DMS 273 (cell line): ENCODE measurements at regions not wholly inside any gene's neighbourhood (a gene's known extent, or its start where the extent isn't known, plus 50 kb on each side); places are given as distances from the start of the nearest gene placed in this dataset.
A peak's percentile ranks its signal among the peaks of the same experiment; 100 is the strongest.
"Not testable (repeated sequence)": the region's sequence is repeated elsewhere in the genome, so short reads cannot be mapped to it uniquely, and the experiment has no call there.

Source experiments
- DNase-seq: peaks from one replicate; lab custom pipeline; 2025; ENCODE audit not compliant: unreplicated experiment; lab: John Stamatoyannopoulos, UW

GRCh38 chr11:127800989-127801688, 786.2 kb downstream of the ETS1 start:
- no peak for DNase-seq

GRCh38 chr11:127795326-127795725, 792.0 kb downstream of the ETS1 start:
- DNase-seq: no peak

GRCh38 chr11:127791844-127792243, 791.3 kb upstream of the KIRREL3 start:
- DNase-seq: no peak

GRCh38 chr11:127790592-127790991, 790.0 kb upstream of the KIRREL3 start:
- DNase-seq: no peak

- DNase-seq: peak; percentile 32
These were observed 789.4 kb upstream of the KIRREL3 start for GRCh38 chr11:127789927-127790326.

- not testable (repeated sequence) for DNase-seq
These were observed 772.4 kb upstream of the KIRREL3 start for GRCh38 chr11:127772938-127773337.

- not testable (repeated sequence) for DNase-seq
These were observed 768.4 kb upstream of the KIRREL3 start for GRCh38 chr11:127768931-127769330.

- no peak for DNase-seq
These were observed 766.2 kb upstream of the KIRREL3 start for GRCh38 chr11:127766734-127767133.

GRCh38 chr11:127738771-127739286, 738.3 kb upstream of the KIRREL3 start:
- no peak for DNase-seq

- no peak for DNase-seq
These were observed 736.9 kb upstream of the KIRREL3 start for GRCh38 chr11:127737499-127737898.

GRCh38 chr11:127733552-127733951, 733.0 kb upstream of the KIRREL3 start:
- no peak for DNase-seq

GRCh38 chr11:127726367-127726766, 725.8 kb upstream of the KIRREL3 start:
- DNase-seq: no peak

- DNase-seq: no peak
These were observed 723.1 kb upstream of the KIRREL3 start for GRCh38 chr11:127723714-127724113.

- no peak for DNase-seq
These were observed 712.7 kb upstream of the KIRREL3 start for GRCh38 chr11:127713226-127713625.

GRCh38 chr11:127711748-127712147, 711.2 kb upstream of the KIRREL3 start:
- no peak for DNase-seq

GRCh38 chr11:127710831-127711230, 710.3 kb upstream of the KIRREL3 start:
- DNase-seq: no peak

- DNase-seq: no peak
These were observed 709.4 kb upstream of the KIRREL3 start for GRCh38 chr11:127709960-127710359.

- no peak for DNase-seq
These were observed 693.1 kb upstream of the KIRREL3 start for GRCh38 chr11:127693686-127694085.

- DNase-seq: no peak
These were observed 682.8 kb upstream of the KIRREL3 start for GRCh38 chr11:127683321-127683720.

- no peak for DNase-seq
These were observed 679.4 kb upstream of the KIRREL3 start for GRCh38 chr11:127679816-127680545.

GRCh38 chr11:127678631-127679030, 678.1 kb upstream of the KIRREL3 start:
- no peak for DNase-seq
